SU-DHL-6 (cell line): ENCODE measurements at regions not wholly inside any gene's neighbourhood (a gene's known extent, or its start where the extent isn't known, plus 50 kb on each side); places are given as distances from the start of the nearest gene placed in this dataset.

Experiments
- H2AFZ ChIP-seq: fragments of 200-600 bp; sonication (generic); 2 replicates; pipeline ENCODE4 v1.6.1; 2014; ENCODE audit warnings: low read depth, mild to moderate bottlenecking, moderate library complexity, mixed read lengths, antibody characterized with exemption, low read length; ENCODE audit not compliant: severe bottlenecking
- H3F3A ChIP-seq: fragments of 200-600 bp; shearing (Covaris generic); 2 replicates; pipeline ENCODE4 v1.6.0; 2016; ENCODE audit warnings: antibody characterized with exemption, mild to moderate bottlenecking; ENCODE audit not compliant: insufficient read depth
- H3K27ac ChIP-seq: fragments of 200-600 bp; sonication (generic); 2 replicates; pipeline ENCODE4 v1.5.1; 2016; ENCODE audit warnings: low read depth, mild to moderate bottlenecking, low read length, moderate library complexity, mixed read lengths
- H3K27me3 ChIP-seq: fragments of 200-600 bp; sonication (generic), shearing (Covaris generic); 2 replicates; pipeline ENCODE4 v1.6.0; 2014; ENCODE audit warnings: mild to moderate bottlenecking, low read length
- H3K36me3 ChIP-seq: fragments of 200-600 bp; sonication (generic); 2 replicates; pipeline ENCODE4 v1.6.1; 2014; ENCODE audit warnings: mild to moderate bottlenecking, low read length, mixed read lengths
- H3K4me2 ChIP-seq: fragments of 300-600, 200-600 bp; shearing (Covaris generic), sonication (generic); 2 replicates; pipeline ENCODE4 v1.6.0; 2014; ENCODE audit warnings: low read length, low read depth, mild to moderate bottlenecking; ENCODE audit not compliant: poor library complexity, severe bottlenecking
- H3K4me3 ChIP-seq: fragments of 200-600 bp; sonication (generic); 2 replicates; pipeline ENCODE4 v1.5.1; 2014; ENCODE audit warnings: antibody characterized with exemption, low read length, mild to moderate bottlenecking, mixed read lengths; ENCODE audit not compliant: insufficient read depth, poor library complexity, severe bottlenecking
- H3K79me2 ChIP-seq: fragments of 200-600 bp; sonication (generic); 2 replicates; pipeline ENCODE4 v1.6.1; 2014; ENCODE audit warnings: mild to moderate bottlenecking, low read length, moderate library complexity; ENCODE audit not compliant: insufficient read depth
- H3K9ac ChIP-seq: fragments of 200-600 bp; sonication (generic); 2 replicates; pipeline ENCODE4 v1.7.0; 2014; ENCODE audit warnings: mild to moderate bottlenecking, low read length
- H3K9me2 ChIP-seq: fragments of 200-600 bp; sonication (generic); replicated peaks from 2 replicates; pipeline ENCODE4 v1.6.1; 2014; ENCODE audit warnings: low read length; ENCODE audit not compliant: insufficient read depth
- H3K9me3 ChIP-seq: fragments of 200-600 bp; sonication (generic); 2 replicates; pipeline ENCODE4 v1.6.1; 2014; ENCODE audit warnings: low read length, mixed read lengths; ENCODE audit not compliant: insufficient read depth
- H4K20me1 ChIP-seq: fragments of 200-600 bp; sonication (generic); 2 replicates; pipeline ENCODE4 v1.6.1; 2014; ENCODE audit warnings: low read depth, mild to moderate bottlenecking, antibody characterized with exemption, low read length, moderate library complexity, mixed read lengths
- EZH2phosphoT487 ChIP-seq: fragments of 200-600 bp; sonication (generic), shearing (Covaris generic); conservative IDR thresholded peaks from 2 replicates; pipeline ENCODE4 v1.6.1; 2018; ENCODE audit warnings: mild to moderate bottlenecking, antibody characterized with exemption, low read length, moderate library complexity, mixed read lengths
- TF ChIP-seq, protein P1 (sequence below): fragments of 200-600 bp; sonication (generic); IDR thresholded peaks from one replicate; pipeline ENCODE4 v1.5.1; 2017; ENCODE audit warnings: antibody characterized with exemption, mild to moderate bottlenecking, low read length, moderate library complexity; ENCODE audit not compliant: insufficient read depth, poor library complexity, severe bottlenecking

DNA sequence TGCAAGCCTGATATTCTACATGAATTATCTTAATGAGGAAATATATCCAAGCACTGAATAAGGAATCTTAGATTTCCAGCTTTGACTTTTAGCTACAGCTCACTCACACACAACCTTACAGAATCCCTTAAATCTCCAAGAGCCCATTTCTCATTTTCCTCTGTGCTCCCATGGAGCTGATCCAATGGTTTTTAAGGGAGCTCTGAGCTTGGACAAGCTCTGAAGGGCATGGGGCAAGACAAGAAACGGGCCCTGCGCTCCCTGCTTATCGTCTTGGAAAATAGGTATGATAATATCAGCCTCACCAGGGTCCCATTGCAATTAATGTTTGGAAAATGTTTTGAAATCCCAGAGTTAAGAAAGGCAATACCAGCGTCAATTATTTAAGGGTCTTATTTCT is 1021.7 kb downstream of the NR2F1-AS1 start:
- Histone ChIP-seq H4K20me1 (no peaks in the 10 kb centered on the region; the same call in 1 of the 2 replicates), H3K36me3 (no peaks in the 10 kb centered on the region), H3K9me3 (no peaks in the 10 kb centered on the region), H3K79me2 (no peaks in the 10 kb centered on the region), H3F3A (no peaks in the 10 kb centered on the region), H3K4me3 (no peak overlapping the region), H3K9me2 (no peaks in the 10 kb centered on the region), H2AFZ (no peak overlapping the region), H3K9ac (no peak overlapping the region), H3K27me3 (no peaks in the 10 kb centered on the region), H3K27ac (no peak overlapping the region), H3K4me2 (no peak overlapping the region)
- TF ChIP-seq, protein P1, sequence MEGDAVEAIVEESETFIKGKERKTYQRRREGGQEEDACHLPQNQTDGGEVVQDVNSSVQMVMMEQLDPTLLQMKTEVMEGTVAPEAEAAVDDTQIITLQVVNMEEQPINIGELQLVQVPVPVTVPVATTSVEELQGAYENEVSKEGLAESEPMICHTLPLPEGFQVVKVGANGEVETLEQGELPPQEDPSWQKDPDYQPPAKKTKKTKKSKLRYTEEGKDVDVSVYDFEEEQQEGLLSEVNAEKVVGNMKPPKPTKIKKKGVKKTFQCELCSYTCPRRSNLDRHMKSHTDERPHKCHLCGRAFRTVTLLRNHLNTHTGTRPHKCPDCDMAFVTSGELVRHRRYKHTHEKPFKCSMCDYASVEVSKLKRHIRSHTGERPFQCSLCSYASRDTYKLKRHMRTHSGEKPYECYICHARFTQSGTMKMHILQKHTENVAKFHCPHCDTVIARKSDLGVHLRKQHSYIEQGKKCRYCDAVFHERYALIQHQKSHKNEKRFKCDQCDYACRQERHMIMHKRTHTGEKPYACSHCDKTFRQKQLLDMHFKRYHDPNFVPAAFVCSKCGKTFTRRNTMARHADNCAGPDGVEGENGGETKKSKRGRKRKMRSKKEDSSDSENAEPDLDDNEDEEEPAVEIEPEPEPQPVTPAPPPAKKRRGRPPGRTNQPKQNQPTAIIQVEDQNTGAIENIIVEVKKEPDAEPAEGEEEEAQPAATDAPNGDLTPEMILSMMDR: no peak
- TF ChIP-seq EZH2phosphoT487: no peak

DNA sequence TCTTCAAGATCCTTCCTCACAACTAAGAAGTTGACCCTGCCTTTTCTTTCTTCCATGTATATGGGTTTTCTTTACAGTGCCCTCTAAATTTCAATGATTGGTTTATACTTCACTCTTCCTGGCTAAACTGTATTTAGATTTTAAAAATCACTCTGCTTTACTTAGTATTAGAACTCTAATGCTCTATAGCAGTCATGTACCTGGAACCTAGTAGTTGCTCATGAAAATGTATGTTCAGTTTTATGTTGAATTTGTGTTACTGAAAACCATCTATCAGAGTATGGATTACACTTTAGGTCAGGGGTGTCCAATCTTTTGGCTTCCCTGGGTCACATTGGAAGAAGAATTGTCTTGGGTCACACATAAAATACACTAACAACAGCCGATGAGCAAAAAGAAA is 1024.3 kb downstream of the NR2F1-AS1 start:
- H3F3A ChIP-seq: no peaks in the 10 kb centered on the region
- no peaks in the 10 kb centered on the region for H3K9me2 ChIP-seq
- H3K36me3 ChIP-seq: no peaks in the 10 kb centered on the region
- H3K27me3 ChIP-seq: no peaks in the 10 kb centered on the region
- no peak for TF ChIP-seq EZH2phosphoT487
- TF ChIP-seq, protein P1: no peak
- H3K9ac ChIP-seq: no peak overlapping the region
- no peaks in the 10 kb centered on the region for H3K79me2 ChIP-seq
- H2AFZ ChIP-seq: no peak overlapping the region
- no peaks in the 10 kb centered on the region for H3K9me3 ChIP-seq
- no peak overlapping the region for H3K4me2 ChIP-seq
- no peaks in the 10 kb centered on the region for H4K20me1 ChIP-seq
- H3K4me3 ChIP-seq: no peak overlapping the region
- H3K27ac ChIP-seq: no peak overlapping the region

DNA sequence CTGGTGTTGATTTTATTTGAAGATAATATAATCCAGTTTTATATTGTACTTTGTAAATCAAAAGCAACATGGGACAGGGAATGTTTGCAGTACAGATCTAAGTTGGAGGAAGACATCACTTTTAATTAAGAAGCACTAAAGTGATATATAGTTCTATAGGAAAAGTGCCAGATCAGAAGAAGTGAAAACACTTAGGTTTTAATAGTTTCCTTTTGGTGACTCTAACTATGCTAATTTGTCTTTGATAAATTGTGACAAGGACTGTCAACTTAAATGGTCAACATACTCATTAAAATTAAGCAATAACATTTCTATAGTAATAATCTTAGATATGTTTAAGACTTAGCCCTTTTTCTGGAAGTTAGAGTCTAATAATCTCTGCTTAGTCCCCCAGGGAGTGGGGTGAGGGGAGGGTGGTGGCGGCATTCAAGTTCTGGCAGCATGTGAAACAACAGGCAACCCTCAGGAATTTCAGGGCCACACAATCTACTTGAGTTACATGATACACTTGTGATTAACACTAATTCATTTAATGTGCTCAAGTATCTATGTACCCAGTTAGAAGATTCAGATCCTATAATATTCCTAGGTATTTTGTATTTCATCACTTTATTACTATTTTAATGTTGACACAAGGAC is 1026.5 kb downstream of the NR2F1-AS1 start:
- no peak for TF ChIP-seq EZH2phosphoT487
- TF ChIP-seq, protein P1: no peak
- H3K9me2 ChIP-seq: no peaks in the 10 kb centered on the region
- H3K4me3 ChIP-seq: no peak overlapping the region
- no peaks in the 10 kb centered on the region for H4K20me1 ChIP-seq
- no peak overlapping the region for H3K27ac ChIP-seq
- no peak overlapping the region for H3K4me2 ChIP-seq
- H3K9ac ChIP-seq: no peak overlapping the region
- no peaks in the 10 kb centered on the region for H3K9me3 ChIP-seq
- H3K27me3 ChIP-seq: no peaks in the 10 kb centered on the region
- no peaks in the 10 kb centered on the region for H3K36me3 ChIP-seq
- H2AFZ ChIP-seq: no peak overlapping the region
- no peaks in the 10 kb centered on the region for H3F3A ChIP-seq
- H3K79me2 ChIP-seq: no peaks in the 10 kb centered on the region
